Endothelial cell of umbilical vein (primary cell): ENCODE measurements at regions not wholly inside any gene's neighbourhood (a gene's known extent, or its start where the extent isn't known, plus 50 kb on each side); places are given as distances from the start of the nearest gene placed in this dataset.

Experiments
- BruUV-seq: library from RNA; stranded (reverse); fragments of 400-500 nt; replicated peaks from 2 replicates; lab custom pipeline; 2021; lab: Mats Ljungman, UMichigan
- CTCF ChIA-PET: fragments of 300-600, 350-600 bp; sonication (Branson Sonifier 250); formaldehyde crosslinking; loops from one replicate; lab custom pipeline; 2021; ENCODE audit warnings: antibody characterized with exemption, inconsistent platforms; lab: Charles Lee
- POLR2A ChIA-PET: fragments of 300-600, 350-600 bp; sonication (Branson Sonifier 250); formaldehyde crosslinking; loops from one replicate; lab custom pipeline; 2021; ENCODE audit warnings: antibody characterized with exemption, inconsistent platforms; lab: Charles Lee
- DNase-seq: peaks from one replicate; pipeline ENCODE4 v3.0.0-alpha.2; 2011; ENCODE audit warnings: low read depth, low spot score
- FAIRE-seq: peaks from 2 replicates; lab custom pipeline; 2011; peaks lifted over from hg19 to GRCh38; lab: Jason Lieb, UNC
- H2AFZ ChIP-seq: 2 replicates; pipeline ENCODE4 v1.6.0; 2012; ENCODE audit warnings: low read depth, low read length, control low read depth, inconsistent platforms
- H3K27ac ChIP-seq: 2 replicates; pipeline ENCODE4 v1.5.1; 2011; ENCODE audit warnings: low read depth, mild to moderate bottlenecking, control low read depth, low read length, moderate library complexity; ENCODE audit not compliant: insufficient read depth
- H3K27me3 ChIP-seq, 2 experiments: 2 replicates each; pipeline versions ENCODE4 v1.6.0 to v1.6.1; 2011; ENCODE audit warnings: low read length in 2 of 2, mixed read lengths in 1 of 2; ENCODE audit not compliant: control insufficient read depth in 2 of 2, insufficient read depth in 2 of 2
- H3K36me3 ChIP-seq, 2 experiments: 2 replicates in 1 of 2; 3 replicates in 1 of 2; pipeline ENCODE4 v1.5.1; 2011; ENCODE audit warnings: low read length in 2 of 2, mild to moderate bottlenecking in 1 of 2, moderate library complexity in 1 of 2; ENCODE audit not compliant: control insufficient read depth in 2 of 2, insufficient read depth in 2 of 2; ENCODE audit errors: extremely low read depth in 1 of 2
- H3K4me1 ChIP-seq: 3 replicates; pipeline ENCODE4 v1.5.1; 2011; ENCODE audit warnings: mild to moderate bottlenecking, low read length; ENCODE audit not compliant: control insufficient read depth, insufficient read depth; ENCODE audit errors: extremely low read depth
- H3K4me2 ChIP-seq: 2 replicates; pipeline ENCODE4 v1.6.1; 2011; ENCODE audit warnings: low read length, control low read depth, mixed read lengths; ENCODE audit not compliant: insufficient read depth
- H3K4me3 ChIP-seq, 3 experiments: fragments of 200-600 bp in 1 of 3; sonication (generic), shearing (Covaris generic) in 1 of 3; replicated peaks in 1 of 3; 2 replicates each; pipeline ENCODE4 v1.5.1; 2011 to 2016; ENCODE audit warnings: control low read depth in 3 of 3, low read length in 3 of 3, mild to moderate bottlenecking in 2 of 3, inconsistent platforms in 1 of 3, low read depth in 1 of 3, moderate library complexity in 1 of 3; ENCODE audit not compliant: insufficient read depth in 1 of 3
- H3K79me2 ChIP-seq: 2 replicates; pipeline ENCODE4 v1.6.0; 2012; ENCODE audit warnings: low read length, inconsistent platforms; ENCODE audit not compliant: control insufficient read depth, insufficient read depth
- H3K9ac ChIP-seq: replicated peaks from 2 replicates; pipeline ENCODE3; 2011; ENCODE audit warnings: low read length, control low read depth; ENCODE audit not compliant: insufficient read depth; ENCODE audit errors: extremely low read depth
- H3K9me1 ChIP-seq: replicated peaks from 3 replicates; pipeline ENCODE4 v1.6.0; 2011; ENCODE audit warnings: mild to moderate bottlenecking, low read length; ENCODE audit not compliant: control insufficient read depth, insufficient read depth; ENCODE audit errors: extremely low read depth
- H3K9me3 ChIP-seq: replicated peaks from 2 replicates; pipeline ENCODE4 v1.5.1; 2012; ENCODE audit warnings: low read length, inconsistent platforms; ENCODE audit not compliant: control insufficient read depth, insufficient read depth
- H4K20me1 ChIP-seq: replicated peaks from 2 replicates; pipeline ENCODE3; 2011; ENCODE audit warnings: mild to moderate bottlenecking, low read length; ENCODE audit not compliant: control insufficient read depth, insufficient read depth; ENCODE audit errors: extremely low read depth
- CTCF ChIP-seq, 2 donors: IDR thresholded peaks; 1 replicate in 1 of 2; 2 replicates in 1 of 2; pipeline ENCODE4 v1.5.1; 2011; ENCODE audit warnings: low read length in 2 of 2, mild to moderate bottlenecking in 2 of 2, moderate library complexity in 2 of 2, control low read depth in 1 of 2, inconsistent platforms in 1 of 2, low read depth in 1 of 2; ENCODE audit not compliant: insufficient read depth in 1 of 2; ENCODE audit errors: extremely low read depth in 1 of 2
- EZH2 ChIP-seq: IDR thresholded peaks from 2 replicates; pipeline ENCODE4 v1.6.1; 2012; ENCODE audit warnings: borderline replicate concordance, low read depth, mild to moderate bottlenecking, moderate library complexity, low read length, inconsistent platforms; ENCODE audit not compliant: severe bottlenecking
- FOS ChIP-seq: IDR thresholded peaks from 2 replicates; pipeline ENCODE4 v1.6.1; 2011; ENCODE audit warnings: mild to moderate bottlenecking, low read length, moderate library complexity, borderline replicate concordance; ENCODE audit not compliant: insufficient read depth
- GATA2 ChIP-seq: IDR thresholded peaks from 2 replicates; pipeline ENCODE4 v1.7.0; 2011; ENCODE audit warnings: low read depth, mild to moderate bottlenecking, moderate library complexity, mixed read lengths, low read length; ENCODE audit not compliant: insufficient read length, insufficient read depth
- JUN ChIP-seq: IDR thresholded peaks from 2 replicates; pipeline ENCODE4 v1.6.1; 2011; ENCODE audit warnings: borderline replicate concordance, low read depth; ENCODE audit not compliant: insufficient read length, insufficient read depth
- MAX ChIP-seq: IDR thresholded peaks from 2 replicates; pipeline ENCODE4 v1.6.1; 2011; ENCODE audit not compliant: insufficient read depth, insufficient read length
- MYC ChIP-seq: IDR thresholded peaks from one replicate; pipeline ENCODE4 v1.6.1; 2011; ENCODE audit warnings: mild to moderate bottlenecking, low read depth, low read length
- POLR2A ChIP-seq: IDR thresholded peaks from 2 replicates; pipeline ENCODE4 v1.6.1; 2012; ENCODE audit warnings: low read depth, mild to moderate bottlenecking, control low read depth, low read length
- POLR2AphosphoS5 ChIP-seq: IDR thresholded peaks from 2 replicates; pipeline ENCODE4 v1.6.1; 2012; ENCODE audit warnings: low read depth, mild to moderate bottlenecking, control low read depth, low read length, moderate library complexity; ENCODE audit not compliant: insufficient read depth
- dilution Hi-C: fragments of 300-500 bp; cut with MboI; formaldehyde crosslinking; loops from one replicate; pipeline ENCODE4 v1.15.0; 2019; ENCODE audit warnings: low sequenced_read_pairs; ENCODE audit not compliant: extremely low pct_ligation_motif_present
- intact Hi-C: fragments of 100-400 bp; cut with micrococcal nuclease; formaldehyde crosslinking; loops from one replicate; pipeline ENCODE4 v1.10.0; 2022

- no peaks in the 10 kb centered on the region for H3K36me3 ChIP-seq
- DNase-seq (no peak), FAIRE-seq (no peak)
- H3K4me3 ChIP-seq = no peak overlapping the region
- BruUV-seq = no TSS peak
- no peak overlapping the region for H3K27ac ChIP-seq
- intact Hi-C loops (no loop called here), dilution Hi-C loops (no loop called here)
- H3K4me1 ChIP-seq = no peaks in the 10 kb centered on the region
- H2AFZ ChIP-seq = no peak overlapping the region
- no peak for TF ChIP-seq POLR2AphosphoS5
- no peak for TF ChIP-seq EZH2
- TF ChIP-seq FOS = no peak
- TF ChIP-seq POLR2A = no peak
- no peak for TF ChIP-seq GATA2
- TF ChIP-seq JUN = no peak
- no peaks in the 10 kb centered on the region for H3K9me3 ChIP-seq
- no peaks in the 10 kb centered on the region for H4K20me1 ChIP-seq
- ChIA-PET CTCF (no interaction called here), POLR2A (no interaction called here)
- no peaks in the 10 kb centered on the region for H3K27me3 ChIP-seq
- H3K9ac ChIP-seq = no peak overlapping the region
- no peaks in the 10 kb centered on the region for H3K9me1 ChIP-seq
- no peaks in the 10 kb centered on the region for H3K79me2 ChIP-seq
- no peak overlapping the region for H3K4me2 ChIP-seq
Measured at GRCh38 chr4:181504924-181505323, 738.3 kb upstream of the TENM3 start.

- H4K20me1 ChIP-seq = no peaks in the 10 kb centered on the region
- FAIRE-seq (no peak), DNase-seq (no peak)
- H3K4me2 ChIP-seq = no peak overlapping the region
- no peaks in the 10 kb centered on the region for H3K36me3 ChIP-seq
- no peak overlapping the region for H3K4me3 ChIP-seq
- H3K27me3 ChIP-seq = no peaks in the 10 kb centered on the region
- no peak for TF ChIP-seq POLR2A
- no peak for TF ChIP-seq GATA2
- no peak for TF ChIP-seq CTCF (IDR thresholded peaks at IDR 0.05; ENCODE audit: extremely low read depth in 1 of 2, insufficient read depth in 1 of 2, low read depth in 1 of 2, low read length in 2 of 2)
- no peak for TF ChIP-seq MYC
- no peak for TF ChIP-seq JUN
- TF ChIP-seq POLR2AphosphoS5 = no peak
- no peak for TF ChIP-seq FOS
- TF ChIP-seq MAX = no peak
- no peak for TF ChIP-seq EZH2
- peaks cover 2% of the 10 kb centered on the region for H3K9me3 ChIP-seq
- ChIA-PET POLR2A (no interaction called here), CTCF (no interaction called here)
- H3K79me2 ChIP-seq = no peaks in the 10 kb centered on the region
- no peak overlapping the region for H3K9ac ChIP-seq
- dilution Hi-C loops = no loop called here
- H3K27ac ChIP-seq = no peak overlapping the region
- no peaks in the 10 kb centered on the region for H3K4me1 ChIP-seq
- no peaks in the 10 kb centered on the region for H3K9me1 ChIP-seq
- no TSS peak for BruUV-seq
- intact Hi-C loops = no loop called here
- no peak overlapping the region for H2AFZ ChIP-seq
Measured at GRCh38 chr4:181507180-181507835, 735.9 kb upstream of the TENM3 start.
